GM18517 (cell line): ENCODE measurements at regions not wholly inside any gene's neighbourhood (a gene's known extent, or its start where the extent isn't known, plus 50 kb on each side); places are given as distances from the start of the nearest gene placed in this dataset.
"Not testable (repeated sequence)": the region's sequence is repeated elsewhere in the genome, so short reads cannot be mapped to it uniquely, and the experiment has no call there.

Source experiments
- ATAC-seq: cut with Tn5 transposase; IDR thresholded peaks from one replicate; pipeline ENCODE4 v1.9.1; 2021; ENCODE audit warnings: mild to moderate bottlenecking, moderate library complexity; ENCODE audit not compliant: unreplicated experiment

- no peak for ATAC-seq
These were observed 159.8 kb downstream of the DPY19L2 start for GRCh38 chr12:63508543-63508942.

GRCh38 chr12:63499567-63499966 lies 168.7 kb downstream of the DPY19L2 start:
- ATAC-seq: no peak

DNA sequence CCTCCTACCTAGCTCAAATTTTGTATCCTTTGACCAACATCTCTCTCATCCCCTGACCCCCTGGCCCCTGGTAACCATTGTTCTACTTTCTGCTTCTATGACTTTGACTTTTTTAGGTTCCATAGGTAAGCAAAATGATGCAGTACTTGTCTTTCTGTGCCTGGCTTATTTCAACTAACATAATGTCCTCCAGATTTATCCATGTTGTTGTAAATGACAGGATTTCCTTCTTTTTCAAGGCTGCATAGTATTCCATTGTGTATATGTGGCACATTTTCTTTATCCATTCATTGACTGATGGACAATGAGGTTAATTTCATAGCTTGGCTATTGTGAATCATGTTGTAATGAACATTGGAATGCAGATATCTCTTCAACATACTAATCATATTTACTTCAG lies 170.1 kb downstream of the DPY19L2 start:
- no peak for ATAC-seq

- no peak for ATAC-seq
These were observed 171.6 kb downstream of the DPY19L2 start for GRCh38 chr12:63496654-63497053.

DNA sequence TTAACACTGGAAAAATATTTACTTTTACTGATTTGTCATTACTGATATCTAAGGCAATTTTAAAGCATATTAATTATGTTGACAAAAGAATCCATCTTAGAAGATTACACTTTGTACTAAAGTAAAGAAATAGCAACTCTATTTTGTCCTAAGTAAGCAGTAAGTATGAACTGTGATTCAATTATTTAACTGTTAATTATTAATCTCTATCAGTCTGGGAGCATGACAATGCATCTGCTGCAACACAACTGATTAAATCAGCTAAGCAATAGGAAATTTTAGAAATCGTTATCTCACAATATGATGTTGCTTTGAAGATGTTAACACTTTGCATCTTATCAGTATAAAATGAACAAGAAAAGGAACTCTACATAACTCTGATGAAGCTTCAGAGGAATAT lies 172.3 kb downstream of the DPY19L2 start:
- no peak for ATAC-seq

GRCh38 chr12:63493357-63493756 lies 174.9 kb downstream of the DPY19L2 start:
- ATAC-seq: not testable (repeated sequence)

DNA sequence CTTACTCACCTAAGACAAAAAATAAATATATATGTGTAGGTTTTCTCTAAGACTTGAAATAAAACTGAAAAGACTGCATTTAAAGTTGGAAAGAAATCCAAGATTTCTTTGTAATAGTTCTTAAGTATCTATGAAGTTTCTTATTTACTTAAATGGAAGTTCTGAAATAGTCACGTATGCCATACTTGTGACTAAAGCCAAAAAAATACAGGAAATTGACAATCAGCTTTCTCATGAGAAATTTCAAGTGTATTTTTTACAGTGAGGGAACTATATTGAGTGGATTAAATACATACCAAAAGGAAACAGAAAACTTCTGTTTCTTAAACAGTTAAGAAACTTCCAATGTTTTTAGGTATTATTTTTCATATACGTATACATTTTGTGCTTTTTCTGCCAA lies 188.1 kb downstream of the DPY19L2 start:
- ATAC-seq: no peak

GRCh38 chr12:63470161-63470560 lies 198.1 kb downstream of the DPY19L2 start:
- no peak for ATAC-seq

- no peak for ATAC-seq
These were observed 200.3 kb downstream of the DPY19L2 start for GRCh38 chr12:63467951-63468350.

DNA sequence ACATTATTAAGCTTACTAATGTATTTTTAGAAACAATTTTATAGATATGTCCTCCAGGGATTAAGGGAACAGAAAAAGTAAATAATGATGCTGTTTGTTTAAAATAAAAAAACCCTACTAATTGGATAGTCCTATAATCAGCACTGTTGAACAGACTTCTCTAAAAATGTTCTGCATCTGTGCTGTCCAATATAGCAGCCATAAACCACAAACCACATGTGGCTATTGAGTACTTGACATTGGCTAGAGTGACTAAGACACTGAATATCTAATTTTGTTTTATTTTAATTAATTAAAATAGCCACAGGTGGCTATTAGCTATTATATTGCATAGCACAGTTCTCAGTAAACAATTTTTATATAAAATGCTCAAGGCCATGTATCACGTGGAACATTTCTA lies 210.4 kb downstream of the DPY19L2 start:
- ATAC-seq: no peak

- ATAC-seq: no peak
These were observed 210.9 kb downstream of the DPY19L2 start for GRCh38 chr12:63457428-63457827.

DNA sequence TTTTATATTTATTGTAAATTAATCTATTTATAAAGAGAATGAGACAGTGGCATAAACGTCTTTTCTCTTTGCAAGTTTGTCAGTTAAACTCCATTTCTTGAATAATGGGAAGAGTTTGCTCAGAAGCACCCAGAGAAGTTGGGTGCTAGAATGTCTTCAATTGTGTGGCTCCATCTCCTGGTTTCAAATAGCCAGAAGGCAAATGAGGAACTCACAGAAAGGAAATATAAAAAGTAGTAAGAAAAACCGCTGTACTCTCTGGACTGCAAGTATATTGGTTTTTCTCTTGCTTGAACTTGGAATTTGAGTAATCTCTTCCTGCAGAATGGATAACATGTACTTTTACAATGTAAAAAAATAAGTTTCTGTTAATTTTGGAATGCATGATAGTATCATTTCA lies 217.5 kb downstream of the DPY19L2 start:
- ATAC-seq: no peak

GRCh38 chr12:63450334-63450733 lies 218.0 kb downstream of the DPY19L2 start:
- ATAC-seq: no peak

GRCh38 chr12:63445224-63445880 lies 222.9 kb downstream of the DPY19L2 start:
- no peak for ATAC-seq

- no peak for ATAC-seq
These were observed 228.2 kb downstream of the DPY19L2 start for GRCh38 chr12:63440048-63440447.

- not testable (repeated sequence) for ATAC-seq
These were observed 233.9 kb downstream of the DPY19L2 start for GRCh38 chr12:63434384-63434783.

DNA sequence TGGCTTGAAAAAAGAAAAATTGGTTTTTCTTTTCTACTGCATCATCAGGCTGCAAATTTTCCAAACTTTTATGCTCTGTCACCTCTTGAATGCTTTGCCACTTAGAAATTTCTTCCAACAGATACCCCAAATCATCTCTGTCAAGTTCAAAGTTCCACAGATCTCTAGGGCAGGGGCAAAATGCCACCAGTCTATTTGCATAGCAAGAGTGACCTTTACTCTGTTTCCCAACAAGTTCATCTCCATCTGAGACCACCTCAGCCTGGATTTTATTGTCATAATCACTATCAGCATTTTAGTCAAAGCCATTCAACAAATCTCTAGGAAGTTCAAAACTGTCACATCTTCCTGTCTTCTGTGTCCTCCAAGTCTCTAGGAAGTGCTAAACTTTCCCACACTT lies 240.3 kb downstream of the DPY19L2 start:
- ATAC-seq: not testable (repeated sequence)

GRCh38 chr12:63427029-63427428 lies 241.3 kb downstream of the DPY19L2 start:
- not testable (repeated sequence) for ATAC-seq

- ATAC-seq: no peak
These were observed 243.6 kb downstream of the DPY19L2 start for GRCh38 chr12:63424671-63425070.

DNA sequence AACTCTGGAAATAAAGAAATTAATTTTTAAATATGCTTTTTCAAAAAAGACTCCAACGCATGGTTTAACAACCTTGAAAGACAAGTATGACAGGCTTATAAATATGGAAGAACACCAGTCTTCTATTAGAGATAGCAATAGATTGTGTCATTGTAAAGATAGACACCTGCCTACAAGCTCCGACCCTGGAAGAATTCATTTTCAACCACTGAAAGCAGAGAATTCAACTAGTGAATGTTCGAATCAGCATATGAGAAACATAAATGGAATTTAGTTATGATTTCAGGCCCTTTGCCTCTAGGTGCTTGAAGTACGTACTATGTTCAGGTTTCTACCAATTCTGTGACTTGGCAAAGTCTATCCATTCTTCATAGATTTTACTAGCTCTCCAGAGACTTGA lies 244.5 kb downstream of the DPY19L2 start:
- no peak for ATAC-seq

- ATAC-seq: peak; percentile 91
These were observed 248.1 kb downstream of the DPY19L2 start for GRCh38 chr12:63420206-63420644.

DNA sequence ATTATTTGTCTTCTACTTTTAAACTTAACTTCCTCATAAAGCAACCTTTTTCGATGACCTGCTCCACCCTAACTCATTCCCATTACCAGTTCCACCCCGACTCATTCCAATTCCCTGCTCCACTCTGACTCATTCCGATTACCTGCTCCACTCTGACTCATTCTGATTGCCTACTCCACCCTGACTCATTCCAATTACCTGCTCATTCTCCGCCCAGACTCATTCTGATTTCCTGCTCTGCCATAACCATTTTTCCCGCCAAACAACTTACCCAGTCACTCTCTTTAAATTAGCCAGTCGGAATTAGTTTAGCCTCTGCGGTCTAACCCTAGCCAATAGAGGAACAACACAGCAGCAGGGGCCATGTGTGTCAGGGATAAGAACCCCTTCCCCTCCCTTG lies 249.1 kb downstream of the DPY19L2 start:
- ATAC-seq: no peak

GRCh38 chr12:63416788-63417187 lies 251.5 kb downstream of the DPY19L2 start:
- ATAC-seq: no peak
